Activated T-helper 2 cell treated with anti-CD3 and anti-CD28 coated beads, Interferon-gamma antibody, Interleukin-2, Interleukin-4, amounts not matched to agents 10 μg/mL and 5 μg/mL and 100 μg/mL, durations not matched to agents 14 hours and 24 hours and 36 hours (primary cell): ENCODE measurements at regions not wholly inside any gene's neighbourhood (a gene's known extent, or its start where the extent isn't known, plus 50 kb on each side); places are given as distances from the start of the nearest gene placed in this dataset.

Experiments
- DNase-seq: peaks from one replicate; pipeline ENCODE4 v3.0.0; 2021; ENCODE audit warnings: low spot score
- H3K27ac Mint-ChIP-seq: one replicate; pipeline ENCODE4 v1.8.0; 2021; ENCODE audit warnings: mixed read lengths
- H3K27me3 Mint-ChIP-seq: one replicate; pipeline ENCODE4 v1.8.0; 2021; ENCODE audit warnings: low read depth, mixed read lengths
- H3K36me3 Mint-ChIP-seq: one replicate; pipeline ENCODE4 v1.8.0; 2021; ENCODE audit warnings: low read depth, mixed read lengths
- H3K4me1 Mint-ChIP-seq: one replicate; pipeline ENCODE4 v1.8.0; 2021; ENCODE audit warnings: low read depth, mixed read lengths
- H3K4me3 Mint-ChIP-seq: one replicate; pipeline ENCODE4 v1.8.0; 2021; ENCODE audit warnings: low read depth, mild to moderate bottlenecking, moderate library complexity, mixed read lengths
- H3K9me3 Mint-ChIP-seq: one replicate; pipeline ENCODE4 v1.8.0; 2021; ENCODE audit warnings: mixed read lengths
- intact Hi-C: fragments of 100-400 bp; cut with micrococcal nuclease; formaldehyde crosslinking; loops from one replicate; pipeline ENCODE4 v1.15.1; 2023

DNA sequence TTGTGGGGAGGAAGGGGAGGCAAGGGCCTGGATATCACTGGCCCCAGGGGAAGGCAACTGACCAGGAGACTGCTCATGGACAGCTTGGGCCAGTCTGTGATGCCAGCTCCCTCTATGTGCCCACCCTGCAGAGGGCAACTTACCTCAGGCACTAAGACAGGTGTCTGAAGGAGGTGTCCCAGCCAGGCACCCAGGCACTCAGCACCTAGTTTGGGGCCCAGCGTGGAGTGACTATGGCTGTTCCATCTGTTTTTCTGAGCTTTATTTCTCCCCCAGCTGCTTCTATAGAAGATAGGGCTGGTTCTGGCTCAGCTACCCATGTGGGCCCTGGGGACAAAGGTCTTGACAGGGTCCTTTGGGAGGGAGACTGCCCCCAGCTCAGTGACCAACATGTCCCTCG lies 150.6 kb upstream of the PCBD1 start:
- Mint-ChIP-seq H3K9me3 (no peaks in the 10 kb centered on the region), H3K4me1 (no peaks in the 10 kb centered on the region), H3K27me3 (no peaks in the 10 kb centered on the region), H3K36me3 (no peaks in the 10 kb centered on the region), H3K4me3 (no peak overlapping the region), H3K27ac (no peak overlapping the region)
- DNase-seq = no peak
- intact Hi-C loops = no loop called here

- intact Hi-C loops = no loop called here
- H3K36me3 Mint-ChIP-seq = no peaks in the 10 kb centered on the region
- no peak overlapping the region for H3K4me3 Mint-ChIP-seq
- no peaks in the 10 kb centered on the region for H3K4me1 Mint-ChIP-seq
- no peak overlapping the region for H3K27ac Mint-ChIP-seq
- no peak for DNase-seq
- H3K9me3 Mint-ChIP-seq = no peaks in the 10 kb centered on the region
- H3K27me3 Mint-ChIP-seq = no peaks in the 10 kb centered on the region
These were observed 151.2 kb upstream of the PCBD1 start for GRCh38 chr10:71039551-71039950.

- intact Hi-C loops = no loop called here
- H3K27ac Mint-ChIP-seq = no peak overlapping the region
- no peak for DNase-seq
- no peaks in the 10 kb centered on the region for H3K9me3 Mint-ChIP-seq
- no peaks in the 10 kb centered on the region for H3K27me3 Mint-ChIP-seq
- no peaks in the 10 kb centered on the region for H3K36me3 Mint-ChIP-seq
- no peak overlapping the region for H3K4me3 Mint-ChIP-seq
- H3K4me1 Mint-ChIP-seq = no peaks in the 10 kb centered on the region
These were observed 152.0 kb upstream of the PCBD1 start for GRCh38 chr10:71040343-71040742.

DNA sequence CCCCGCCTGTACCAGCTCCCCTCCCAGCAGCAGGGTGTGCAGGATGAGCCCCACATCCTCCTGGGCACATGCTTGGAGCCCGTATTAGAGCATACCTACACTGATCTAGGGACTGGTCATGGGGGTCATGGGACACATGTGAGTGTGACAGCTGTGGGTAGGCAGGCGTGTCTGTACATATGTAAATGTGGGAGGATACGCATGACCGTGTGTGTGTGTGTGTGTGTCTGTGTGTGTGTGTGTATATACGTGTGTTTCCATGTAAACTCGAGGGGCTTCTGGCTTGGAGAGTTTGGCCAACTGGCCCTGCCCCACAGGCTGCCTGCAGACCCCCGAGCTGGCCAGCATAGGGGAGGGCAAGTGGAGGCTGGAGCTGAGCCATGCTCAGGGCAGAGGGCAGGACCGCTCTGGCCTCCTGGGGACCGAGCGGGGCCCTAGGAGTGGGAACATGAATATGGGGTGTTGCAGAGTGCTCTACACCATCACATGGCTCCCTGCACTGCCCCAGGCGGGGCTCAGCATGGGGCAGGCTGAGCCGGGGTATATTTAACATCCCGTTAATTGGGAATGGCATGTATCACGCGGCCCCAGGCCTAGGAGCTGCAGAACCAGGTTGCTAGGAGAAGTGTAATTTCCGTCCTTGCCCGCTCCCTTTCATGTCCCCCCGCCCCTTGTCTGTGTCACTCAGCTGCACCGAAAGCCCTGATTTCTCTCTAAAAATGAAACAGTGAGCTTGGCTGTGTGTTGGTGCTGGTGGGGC lies 152.7 kb upstream of the PCBD1 start:
- H3K9me3 Mint-ChIP-seq = no peaks in the 10 kb centered on the region
- no peaks in the 10 kb centered on the region for H3K36me3 Mint-ChIP-seq
- intact Hi-C loops = no loop called here
- H3K4me3 Mint-ChIP-seq = no peak overlapping the region
- H3K27me3 Mint-ChIP-seq = no peaks in the 10 kb centered on the region
- DNase-seq = no peak
- H3K27ac Mint-ChIP-seq = no peak overlapping the region
- H3K4me1 Mint-ChIP-seq = no peaks in the 10 kb centered on the region

GRCh38 chr10:71042216-71042615 lies 153.9 kb upstream of the PCBD1 start:
- no peaks in the 10 kb centered on the region for H3K4me1 Mint-ChIP-seq
- H3K4me3 Mint-ChIP-seq = no peak overlapping the region
- no peak for DNase-seq
- H3K9me3 Mint-ChIP-seq = no peaks in the 10 kb centered on the region
- no peak overlapping the region for H3K27ac Mint-ChIP-seq
- H3K27me3 Mint-ChIP-seq = no peaks in the 10 kb centered on the region
- intact Hi-C loops = no loop called here
- H3K36me3 Mint-ChIP-seq = no peaks in the 10 kb centered on the region

GRCh38 chr10:71042699-71043098 lies 154.3 kb upstream of the PCBD1 start:
- Mint-ChIP-seq H3K27ac (no peak overlapping the region), H3K27me3 (no peaks in the 10 kb centered on the region), H3K4me1 (no peaks in the 10 kb centered on the region), H3K4me3 (no peak overlapping the region), H3K36me3 (no peaks in the 10 kb centered on the region), H3K9me3 (no peaks in the 10 kb centered on the region)
- no peak for DNase-seq
- intact Hi-C loops = no loop called here

DNA sequence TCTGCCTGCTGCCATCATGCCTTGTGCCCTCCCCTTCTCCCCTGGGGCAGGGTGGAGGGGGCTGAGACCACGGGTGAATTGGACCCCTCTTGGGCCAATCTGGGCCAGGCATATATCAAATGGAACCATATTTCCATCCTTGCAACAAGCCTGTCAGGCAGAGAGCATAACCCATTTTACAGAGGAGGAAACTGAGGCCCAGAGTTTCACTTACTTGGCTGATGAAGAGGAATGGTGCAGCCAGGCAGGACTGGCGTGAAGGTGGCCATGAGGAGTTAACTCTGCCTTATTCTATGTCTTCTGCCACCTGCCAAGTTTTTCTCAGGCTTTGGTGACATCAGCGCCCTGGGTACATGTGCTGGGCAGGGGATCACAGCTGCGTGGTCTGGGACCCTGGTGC lies 155.5 kb upstream of the PCBD1 start:
- intact Hi-C loops = no loop called here
- Mint-ChIP-seq H3K9me3 (no peaks in the 10 kb centered on the region), H3K27me3 (peaks cover 2% of the 10 kb centered on the region), H3K27ac (no peak overlapping the region), H3K4me3 (no peak overlapping the region), H3K4me1 (no peaks in the 10 kb centered on the region), H3K36me3 (no peaks in the 10 kb centered on the region)
- no peak for DNase-seq

DNA sequence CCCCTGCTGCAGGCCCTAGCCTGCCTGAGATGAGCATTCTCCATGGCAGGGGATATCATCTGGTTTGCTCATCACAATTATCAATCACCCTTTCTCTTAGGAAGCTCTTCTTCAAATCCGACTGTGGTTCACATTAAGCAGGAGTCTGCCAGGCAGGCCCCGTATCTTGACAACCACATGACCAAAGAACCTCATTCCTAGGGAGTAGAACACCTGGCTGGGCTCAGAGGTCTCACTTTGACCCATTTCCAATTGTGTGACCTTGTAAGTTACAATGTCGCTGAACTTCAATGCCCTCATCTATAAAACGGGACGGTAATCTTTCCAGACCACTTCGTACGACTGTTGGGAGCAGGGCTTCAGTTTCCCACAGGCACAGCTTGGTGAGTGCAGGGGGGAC lies 156.4 kb upstream of the PCBD1 start:
- DNase-seq = no peak
- H3K9me3 Mint-ChIP-seq = no peaks in the 10 kb centered on the region
- H3K27ac Mint-ChIP-seq = no peak overlapping the region
- no peaks in the 10 kb centered on the region for H3K4me1 Mint-ChIP-seq
- H3K4me3 Mint-ChIP-seq = no peak overlapping the region
- intact Hi-C loops = no loop called here
- peaks cover 2% of the 10 kb centered on the region for H3K27me3 Mint-ChIP-seq
- H3K36me3 Mint-ChIP-seq = no peaks in the 10 kb centered on the region

GRCh38 chr10:71045204-71045809 lies 156.9 kb upstream of the PCBD1 start:
- H3K9me3 Mint-ChIP-seq = no peaks in the 10 kb centered on the region
- H3K4me3 Mint-ChIP-seq = no peak overlapping the region
- no peaks in the 10 kb centered on the region for H3K4me1 Mint-ChIP-seq
- no peaks in the 10 kb centered on the region for H3K36me3 Mint-ChIP-seq
- intact Hi-C loops = no loop called here
- no peak overlapping the region for H3K27ac Mint-ChIP-seq
- H3K27me3 Mint-ChIP-seq = peaks cover 2% of the 10 kb centered on the region
- DNase-seq = no peak

DNA sequence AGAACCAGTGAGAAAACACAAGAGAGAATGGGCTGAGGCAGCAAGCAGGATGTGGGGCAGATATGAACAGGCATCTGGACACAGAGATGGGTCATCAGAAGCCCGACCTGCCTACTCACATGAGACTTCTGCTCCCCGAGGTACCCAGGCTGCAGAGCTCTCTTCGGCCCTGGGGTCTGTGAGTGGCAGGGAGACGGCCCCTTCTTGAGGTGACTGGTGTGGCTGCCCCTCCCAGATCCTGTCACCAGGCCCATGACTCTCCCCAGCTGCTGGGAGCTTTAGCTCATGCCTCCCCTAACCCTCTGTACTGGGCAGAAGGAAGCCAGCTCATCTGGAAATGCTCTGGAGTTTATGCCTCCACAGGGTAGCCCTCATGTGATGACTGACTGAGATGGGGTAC lies 157.6 kb upstream of the PCBD1 start:
- H3K36me3 Mint-ChIP-seq = no peaks in the 10 kb centered on the region
- DNase-seq = no peak
- intact Hi-C loops = no loop called here
- H3K27ac Mint-ChIP-seq = no peak overlapping the region
- no peaks in the 10 kb centered on the region for H3K4me1 Mint-ChIP-seq
- peaks cover 2% of the 10 kb centered on the region for H3K27me3 Mint-ChIP-seq
- no peak overlapping the region for H3K4me3 Mint-ChIP-seq
- no peaks in the 10 kb centered on the region for H3K9me3 Mint-ChIP-seq

- intact Hi-C loops = no loop called here
- Mint-ChIP-seq H3K27me3 (peaks cover 2% of the 10 kb centered on the region), H3K4me1 (no peaks in the 10 kb centered on the region), H3K27ac (no peak overlapping the region), H3K4me3 (no peak overlapping the region), H3K36me3 (no peaks in the 10 kb centered on the region), H3K9me3 (no peaks in the 10 kb centered on the region)
- no peak for DNase-seq
These were observed 158.4 kb upstream of the PCBD1 start for GRCh38 chr10:71046747-71047146.

GRCh38 chr10:71048971-71049615 lies 160.7 kb upstream of the PCBD1 start:
- Mint-ChIP-seq H3K36me3 (no peaks in the 10 kb centered on the region), H3K9me3 (no peaks in the 10 kb centered on the region), H3K4me3 (no peak overlapping the region), H3K27ac (no peak overlapping the region), H3K4me1 (no peaks in the 10 kb centered on the region), H3K27me3 (peaks cover 2% of the 10 kb centered on the region)
- intact Hi-C loops = no loop called here
- no peak for DNase-seq

GRCh38 chr10:71049994-71050393 lies 161.6 kb upstream of the PCBD1 start:
- no peaks in the 10 kb centered on the region for H3K36me3 Mint-ChIP-seq
- intact Hi-C loops = no loop called here
- no peak overlapping the region for H3K4me3 Mint-ChIP-seq
- DNase-seq = no peak
- peaks cover 2% of the 10 kb centered on the region for H3K27me3 Mint-ChIP-seq
- H3K4me1 Mint-ChIP-seq = no peaks in the 10 kb centered on the region
- H3K27ac Mint-ChIP-seq = no peak overlapping the region
- no peaks in the 10 kb centered on the region for H3K9me3 Mint-ChIP-seq
